Progenitor cell of endocrine pancreas (in vitro differentiated cells): ENCODE measurements at regions not wholly inside any gene's neighbourhood (a gene's known extent, or its start where the extent isn't known, plus 50 kb on each side); places are given as distances from the start of the nearest gene placed in this dataset.

Source experiments
- DNase-seq: peaks from one replicate; pipeline ENCODE4 v3.0.0; 2021; ENCODE audit warnings: low spot score; ENCODE audit not compliant: unreplicated experiment
- H3K27ac Mint-ChIP-seq: 2 replicates; pipeline ENCODE4 v1.8.0; 2021; ENCODE audit warnings: mild to moderate bottlenecking, moderate library complexity, mixed read lengths
- H3K27me3 Mint-ChIP-seq: 2 replicates; pipeline ENCODE4 v1.8.0; 2021; ENCODE audit warnings: mixed read lengths
- H3K36me3 Mint-ChIP-seq: 2 replicates; pipeline ENCODE4 v1.8.0; 2022; ENCODE audit warnings: mixed read lengths; ENCODE audit not compliant: insufficient read depth
- H3K4me1 Mint-ChIP-seq: 2 replicates; pipeline ENCODE4 v1.8.0; 2021; ENCODE audit warnings: low read depth, mixed read lengths
- H3K4me3 Mint-ChIP-seq: 2 replicates; pipeline ENCODE4 v1.8.0; 2021; ENCODE audit warnings: low read depth, mild to moderate bottlenecking, moderate library complexity, mixed read lengths
- H3K9me3 Mint-ChIP-seq: 2 replicates; pipeline ENCODE4 v1.8.0; 2021; ENCODE audit warnings: low read depth, mixed read lengths
- TF ChIP-seq, protein P1 (sequence below): fragments of 200-600 bp; sonication (generic); IDR thresholded peaks from one replicate; pipeline ENCODE4 v1.5.0; 2021; ENCODE audit warnings: antibody characterized with exemption, mild to moderate bottlenecking; ENCODE audit not compliant: unreplicated experiment

DNA sequence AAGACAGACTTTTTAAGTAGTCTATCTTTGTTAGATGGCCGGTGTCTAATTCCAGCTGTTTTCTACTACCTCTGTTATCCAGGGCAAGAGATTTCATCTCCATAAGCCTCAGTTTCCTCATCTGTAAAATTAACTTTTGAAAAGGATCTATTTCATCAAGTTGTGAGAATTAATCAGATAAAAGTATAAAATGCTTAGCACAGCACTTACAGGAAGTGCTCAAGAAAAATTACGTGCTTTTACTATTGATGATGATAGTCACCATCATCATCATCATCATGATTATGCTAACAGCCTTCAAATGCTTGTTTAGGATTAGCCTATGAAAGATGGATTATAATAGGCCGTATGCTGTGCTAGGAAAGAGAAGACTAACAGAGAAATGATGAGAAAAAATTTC lies 76.2 kb downstream of the CYRIA start:
- H3K36me3 Mint-ChIP-seq, result no peaks in the 10 kb centered on the region
- H3K9me3 Mint-ChIP-seq, result no peaks in the 10 kb centered on the region
- TF ChIP-seq, protein P1, sequence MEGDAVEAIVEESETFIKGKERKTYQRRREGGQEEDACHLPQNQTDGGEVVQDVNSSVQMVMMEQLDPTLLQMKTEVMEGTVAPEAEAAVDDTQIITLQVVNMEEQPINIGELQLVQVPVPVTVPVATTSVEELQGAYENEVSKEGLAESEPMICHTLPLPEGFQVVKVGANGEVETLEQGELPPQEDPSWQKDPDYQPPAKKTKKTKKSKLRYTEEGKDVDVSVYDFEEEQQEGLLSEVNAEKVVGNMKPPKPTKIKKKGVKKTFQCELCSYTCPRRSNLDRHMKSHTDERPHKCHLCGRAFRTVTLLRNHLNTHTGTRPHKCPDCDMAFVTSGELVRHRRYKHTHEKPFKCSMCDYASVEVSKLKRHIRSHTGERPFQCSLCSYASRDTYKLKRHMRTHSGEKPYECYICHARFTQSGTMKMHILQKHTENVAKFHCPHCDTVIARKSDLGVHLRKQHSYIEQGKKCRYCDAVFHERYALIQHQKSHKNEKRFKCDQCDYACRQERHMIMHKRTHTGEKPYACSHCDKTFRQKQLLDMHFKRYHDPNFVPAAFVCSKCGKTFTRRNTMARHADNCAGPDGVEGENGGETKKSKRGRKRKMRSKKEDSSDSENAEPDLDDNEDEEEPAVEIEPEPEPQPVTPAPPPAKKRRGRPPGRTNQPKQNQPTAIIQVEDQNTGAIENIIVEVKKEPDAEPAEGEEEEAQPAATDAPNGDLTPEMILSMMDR, result no peak
- no peaks in the 10 kb centered on the region for H3K27me3 Mint-ChIP-seq
- DNase-seq, result no peak
- H3K27ac Mint-ChIP-seq, result no peak overlapping the region
- no peak overlapping the region for H3K4me3 Mint-ChIP-seq
- H3K4me1 Mint-ChIP-seq, result no peaks in the 10 kb centered on the region

DNA sequence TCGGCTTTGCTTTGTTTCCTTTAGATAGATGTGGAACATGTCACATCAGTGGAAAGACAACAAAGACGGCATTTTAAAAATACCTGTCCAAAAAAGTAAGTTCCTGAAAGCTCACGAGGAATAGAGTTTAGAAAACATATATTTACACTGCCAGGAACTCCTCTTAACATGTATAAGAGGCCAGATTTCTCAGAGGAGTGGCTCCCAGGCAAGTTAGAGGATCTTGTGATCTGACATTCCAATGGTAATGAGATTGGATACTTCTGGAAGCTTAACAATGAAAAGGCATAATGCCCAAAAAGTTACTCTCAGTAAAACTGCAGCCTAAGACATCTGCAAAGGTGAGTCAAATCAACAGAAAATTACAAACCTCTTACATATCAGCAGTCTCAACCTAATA lies 77.1 kb downstream of the CYRIA start:
- Mint-ChIP-seq H3K27me3 (no peaks in the 10 kb centered on the region), H3K4me1 (no peaks in the 10 kb centered on the region), H3K4me3 (no peak overlapping the region), H3K27ac (no peak overlapping the region), H3K36me3 (no peaks in the 10 kb centered on the region), H3K9me3 (no peaks in the 10 kb centered on the region)
- TF ChIP-seq, protein P1, result no peak
- no peak for DNase-seq

DNA sequence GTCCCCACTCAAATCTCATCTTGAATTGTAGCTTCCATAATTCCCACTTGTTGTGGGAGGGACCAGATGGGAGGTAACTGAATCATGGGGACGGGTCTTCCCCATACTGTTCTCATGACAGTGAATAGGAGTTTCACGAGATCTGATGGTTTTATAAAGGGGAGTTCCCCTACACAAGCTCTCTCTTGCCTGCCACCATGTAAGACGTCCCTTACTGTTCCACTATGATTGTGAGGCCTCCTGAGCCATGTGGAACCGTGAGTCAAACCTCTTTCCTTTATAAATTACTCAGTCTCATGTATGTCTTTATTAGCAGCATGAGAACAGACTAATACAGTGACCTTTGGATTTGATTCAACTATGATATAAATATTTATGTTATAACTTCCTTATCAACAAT lies 78.0 kb downstream of the CYRIA start:
- no peak overlapping the region for H3K4me3 Mint-ChIP-seq
- H3K36me3 Mint-ChIP-seq, result no peaks in the 10 kb centered on the region
- H3K9me3 Mint-ChIP-seq, result no peaks in the 10 kb centered on the region
- H3K27me3 Mint-ChIP-seq, result no peaks in the 10 kb centered on the region
- H3K27ac Mint-ChIP-seq, result no peak overlapping the region
- TF ChIP-seq, protein P1, result no peak
- DNase-seq, result no peak
- no peaks in the 10 kb centered on the region for H3K4me1 Mint-ChIP-seq

DNA sequence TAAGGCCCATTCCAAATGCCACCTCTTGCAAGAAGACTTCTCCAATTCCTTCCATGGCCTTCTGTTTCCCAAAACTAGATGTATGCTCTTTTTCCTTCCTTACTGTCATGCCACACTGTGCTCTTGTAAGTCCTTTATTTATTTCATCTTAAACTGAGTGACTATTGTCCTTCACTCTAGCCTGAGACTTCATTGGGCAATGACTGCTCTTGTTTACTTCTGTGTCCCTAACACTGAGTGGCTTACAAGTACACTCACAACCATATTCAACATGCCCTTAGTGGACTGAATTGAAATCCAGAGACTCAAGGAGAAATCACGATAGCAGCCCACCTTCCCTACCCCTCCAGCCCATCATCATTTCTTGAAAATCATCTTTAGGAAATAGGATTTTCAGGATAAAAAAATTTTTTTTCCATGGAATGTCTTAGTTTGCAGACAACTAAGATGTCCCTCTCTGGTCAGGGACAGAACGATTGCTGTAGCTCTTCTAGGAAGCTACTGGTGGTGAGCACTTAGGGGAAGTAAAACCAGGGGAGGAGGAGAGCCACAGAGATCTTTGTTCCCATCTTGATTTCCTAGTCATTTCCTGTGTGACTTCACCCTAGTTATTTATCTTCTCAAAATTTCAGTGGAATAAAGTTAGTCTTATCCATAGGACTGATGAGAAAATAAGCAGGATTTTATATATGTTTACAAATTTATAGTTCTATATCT lies 80.7 kb downstream of the CYRIA start:
- Mint-ChIP-seq H3K4me1 (no peaks in the 10 kb centered on the region), H3K27ac (no peak overlapping the region), H3K27me3 (no peaks in the 10 kb centered on the region), H3K36me3 (no peaks in the 10 kb centered on the region), H3K9me3 (no peaks in the 10 kb centered on the region), H3K4me3 (no peak overlapping the region)
- TF ChIP-seq, protein P1, result no peak
- DNase-seq, result no peak

DNA sequence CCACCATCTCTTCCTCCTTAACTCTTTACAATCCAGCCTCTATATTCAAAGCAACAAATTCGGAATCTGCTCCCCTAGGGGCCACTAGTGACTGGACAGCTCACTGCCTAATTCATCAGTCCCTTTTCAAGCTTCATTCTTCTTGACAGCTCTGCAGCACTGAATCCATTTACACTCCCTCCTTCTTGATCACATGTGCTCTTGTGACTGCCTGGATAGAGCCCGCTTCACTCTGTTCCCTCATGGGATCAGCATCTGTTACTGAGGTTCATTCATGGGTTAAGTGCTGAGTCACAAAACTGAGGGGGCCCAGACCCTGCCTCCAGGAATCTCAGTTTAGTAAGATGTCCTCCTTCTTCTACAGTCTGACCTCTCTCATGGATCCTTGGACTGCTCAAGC lies 81.5 kb downstream of the CYRIA start:
- H3K9me3 Mint-ChIP-seq, result no peaks in the 10 kb centered on the region
- no peaks in the 10 kb centered on the region for H3K36me3 Mint-ChIP-seq
- H3K4me3 Mint-ChIP-seq, result no peak overlapping the region
- no peak for DNase-seq
- H3K27ac Mint-ChIP-seq, result no peak overlapping the region
- no peaks in the 10 kb centered on the region for H3K27me3 Mint-ChIP-seq
- TF ChIP-seq, protein P1, result no peak
- H3K4me1 Mint-ChIP-seq, result no peaks in the 10 kb centered on the region
